Muscle layer of colon (tissue), 2 donors: ENCODE measurements at regions not wholly inside any gene's neighbourhood (a gene's known extent, or its start where the extent isn't known, plus 50 kb on each side); places are given as distances from the start of the nearest gene placed in this dataset.
A peak's percentile ranks its signal among the peaks of the same experiment; 100 is the strongest.
"Not testable (repeated sequence)": the region's sequence is repeated elsewhere in the genome, so short reads cannot be mapped to it uniquely, and the experiment has no call there.

Experiments used
- H3K27ac ChIP-seq: one replicate; pipeline ENCODE4 v1.7.0; 2013; ENCODE audit warnings: low read depth, mild to moderate bottlenecking, low read length, moderate library complexity
- H3K27me3 ChIP-seq, 2 donors: one replicate each; pipeline ENCODE4 v1.7.0; 2013; ENCODE audit warnings: low read length in 2 of 2, mild to moderate bottlenecking in 2 of 2; ENCODE audit not compliant: insufficient read depth in 2 of 2, control insufficient read depth in 1 of 2
- H3K36me3 ChIP-seq: one replicate; pipeline ENCODE4 v1.7.0; 2013; ENCODE audit warnings: mild to moderate bottlenecking, low read length; ENCODE audit not compliant: insufficient read depth
- H3K4me1 ChIP-seq: one replicate; pipeline ENCODE4 v1.7.0; 2013; ENCODE audit warnings: mild to moderate bottlenecking, low read length; ENCODE audit not compliant: insufficient read depth
- H3K4me3 ChIP-seq, 2 donors: one replicate each; pipeline ENCODE4 v1.7.0; 2013; ENCODE audit warnings: low read length in 2 of 2, low read depth in 1 of 2, mild to moderate bottlenecking in 1 of 2, moderate library complexity in 1 of 2
- H3K9ac ChIP-seq: one replicate; pipeline ENCODE4 v1.7.0; 2013; ENCODE audit warnings: low read length
- H3K9me3 ChIP-seq: one replicate; pipeline ENCODE4 v1.7.0; 2013; ENCODE audit warnings: mild to moderate bottlenecking, low read length
- donor health status: abdominal sarcoma.
- donor health status: Adenocarcinoma of cecum.

DNA sequence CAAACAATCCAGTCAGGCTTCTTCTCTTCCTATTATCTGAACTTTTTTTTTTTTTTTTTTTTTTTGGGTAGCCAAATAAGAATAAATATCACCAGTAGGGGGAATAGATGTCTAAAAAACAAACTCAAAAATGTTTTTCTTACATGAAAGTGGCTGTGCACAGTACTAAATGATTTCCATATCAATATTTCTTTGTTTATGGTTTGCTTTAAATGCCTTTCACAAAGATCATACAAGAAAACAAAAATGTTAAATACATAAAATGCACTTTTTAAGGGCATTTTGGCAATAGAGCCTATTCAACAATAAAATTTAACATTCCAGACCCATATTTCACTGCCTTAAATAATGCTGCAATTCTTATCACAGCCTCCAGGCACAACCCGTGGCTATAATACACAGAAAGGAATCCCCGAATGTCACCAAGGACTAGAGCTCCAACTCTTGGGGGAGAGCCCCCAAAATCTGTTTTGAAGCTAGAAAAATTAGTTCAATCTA, 91.1 kb upstream of the TBCA start:
- no peaks in the 10 kb centered on the region for H3K36me3 ChIP-seq
- H3K9ac ChIP-seq, result no peak overlapping the region
- H3K4me3 ChIP-seq, result no peak overlapping the region
- H3K9me3 ChIP-seq, result no peaks in the 10 kb centered on the region
- H3K4me1 ChIP-seq, result no peaks in the 10 kb centered on the region
- H3K27ac ChIP-seq, result no peak overlapping the region
- no peaks in the 10 kb centered on the region for H3K27me3 ChIP-seq

DNA sequence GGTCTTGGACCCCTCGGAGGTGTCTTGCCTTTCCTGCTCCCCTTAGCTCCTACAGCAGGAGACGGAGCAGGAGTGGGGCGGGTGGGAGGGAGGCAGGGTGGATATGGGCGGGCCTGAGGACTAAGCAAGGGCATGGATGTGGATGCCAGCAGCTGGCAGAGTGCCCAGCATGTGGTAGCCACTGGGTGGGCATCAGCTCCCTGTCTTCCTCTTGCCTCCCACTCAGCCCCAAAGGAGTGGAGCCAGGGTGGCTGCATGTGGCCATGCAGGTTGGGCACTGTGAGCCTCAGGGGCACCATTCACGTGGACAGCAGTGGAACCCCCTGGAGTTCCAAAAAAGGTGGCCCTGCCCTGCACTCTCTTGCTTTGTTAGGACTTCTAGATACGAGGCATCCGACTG, 90.1 kb upstream of the TBCA start:
- no peak overlapping the region for H3K9ac ChIP-seq
- no peaks in the 10 kb centered on the region for H3K27me3 ChIP-seq
- no peaks in the 10 kb centered on the region for H3K4me1 ChIP-seq
- H3K27ac ChIP-seq, result no peak overlapping the region
- H3K36me3 ChIP-seq, result no peaks in the 10 kb centered on the region
- H3K9me3 ChIP-seq, result no peaks in the 10 kb centered on the region
- no peak overlapping the region for H3K4me3 ChIP-seq

DNA sequence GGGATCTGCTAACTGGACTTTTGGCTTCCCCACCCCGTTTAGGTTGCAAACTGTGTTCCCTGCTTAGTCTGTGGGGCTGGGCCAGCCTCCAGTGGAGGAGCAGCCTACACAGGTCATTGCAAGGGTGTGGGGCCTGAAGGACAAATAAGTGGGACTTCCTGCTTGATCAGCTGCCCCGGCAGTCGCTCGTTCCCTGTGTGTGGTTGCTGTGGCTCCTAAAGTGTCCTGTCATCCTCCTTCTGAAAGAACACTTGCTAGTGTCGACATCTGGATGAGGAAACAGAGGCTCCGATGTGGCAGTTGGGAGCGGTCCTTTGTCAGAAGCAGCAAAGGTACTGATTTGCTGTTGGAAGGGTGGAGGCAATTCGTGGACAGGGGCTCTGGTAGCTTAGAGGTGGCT, 88.9 kb upstream of the TBCA start:
- H3K4me1 ChIP-seq, result no peaks in the 10 kb centered on the region

DNA sequence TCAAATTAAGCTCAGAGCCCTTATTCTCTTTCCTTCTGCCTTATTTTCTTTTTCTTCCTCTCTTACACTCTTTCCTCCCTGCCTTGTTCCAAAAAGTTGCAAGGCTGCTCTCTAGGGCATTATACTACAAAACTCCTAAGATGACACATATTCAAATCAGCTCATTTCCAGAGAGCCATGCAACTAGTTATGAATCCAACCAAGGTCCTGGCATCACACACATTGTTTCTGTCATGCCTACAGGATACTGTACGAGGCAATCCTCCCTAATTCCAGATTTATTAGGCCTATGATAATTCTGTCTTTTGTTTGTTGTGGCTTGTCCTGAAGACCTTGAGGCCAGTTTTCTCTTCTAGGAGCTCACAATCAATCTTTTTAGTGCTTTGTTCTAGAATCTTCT, 87.0 kb upstream of the TBCA start:
- Histone ChIP-seq H3K9ac (no peak overlapping the region), H3K27ac (no peak overlapping the region), H3K4me1 (no peaks in the 10 kb centered on the region), H3K36me3 (no peaks in the 10 kb centered on the region), H3K4me3 (no peak overlapping the region), H3K9me3 (no peaks in the 10 kb centered on the region), H3K27me3 (no peaks in the 10 kb centered on the region)

More for the DNA sequence above, 88.9 kb upstream of the TBCA start:
- Histone ChIP-seq H3K36me3 (no peaks in the 10 kb centered on the region), H3K9me3 (no peaks in the 10 kb centered on the region), H3K9ac (no peak overlapping the region), H3K27ac (no peak overlapping the region), H3K4me3 (no peak overlapping the region), H3K27me3 (no peaks in the 10 kb centered on the region)

DNA sequence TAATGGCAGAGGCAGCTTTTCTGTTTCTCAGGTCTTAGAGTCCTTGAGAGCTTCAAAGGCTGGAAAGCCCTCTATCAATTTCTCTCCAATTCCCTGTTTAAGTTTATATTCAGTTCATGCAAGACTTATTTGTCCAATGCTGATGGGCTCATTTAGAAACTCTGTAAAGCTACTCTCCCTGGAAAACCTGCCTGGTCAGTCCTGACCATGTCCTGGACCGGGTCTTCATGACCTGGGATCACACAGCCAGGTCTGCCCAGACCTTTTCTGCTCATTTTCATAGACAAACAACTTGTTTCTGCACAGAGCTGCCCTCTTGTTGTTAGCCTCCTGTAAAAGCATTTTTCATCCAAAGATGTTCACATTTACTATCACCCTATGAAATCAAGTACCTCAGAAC, 85.4 kb upstream of the TBCA start:
- no peak overlapping the region for H3K9ac ChIP-seq
- H3K27me3 ChIP-seq, result no peaks in the 10 kb centered on the region
- H3K27ac ChIP-seq, result no peak overlapping the region
- H3K4me3 ChIP-seq, result no peak overlapping the region
- H3K36me3 ChIP-seq, result no peaks in the 10 kb centered on the region
- H3K9me3 ChIP-seq, result no peaks in the 10 kb centered on the region
- no peaks in the 10 kb centered on the region for H3K4me1 ChIP-seq

DNA sequence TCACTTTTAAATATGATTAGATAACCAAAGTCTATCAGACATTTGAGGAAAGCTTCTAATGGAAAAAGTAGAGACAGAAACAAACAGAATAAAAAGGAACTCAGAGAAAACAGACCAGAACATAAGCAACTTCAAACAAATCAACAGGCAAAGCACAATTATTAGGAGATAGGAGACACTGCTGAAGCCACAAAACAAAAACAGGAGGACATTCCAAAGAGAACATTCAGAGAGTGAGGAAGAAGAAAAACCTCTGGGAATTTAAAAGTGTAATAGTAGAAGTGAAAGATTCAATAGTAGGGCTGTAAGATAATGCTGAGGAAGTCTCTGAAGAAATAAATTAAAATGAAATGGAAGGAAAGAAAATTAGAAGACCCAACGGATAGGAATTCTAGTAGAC, 83.2 kb upstream of the TBCA start:
- Histone ChIP-seq H3K4me3 (no peak overlapping the region), H3K36me3 (no peaks in the 10 kb centered on the region), H3K27me3 (no peaks in the 10 kb centered on the region), H3K27ac (no peak overlapping the region), H3K4me1 (no peaks in the 10 kb centered on the region), H3K9ac (no peak overlapping the region), H3K9me3 (no peaks in the 10 kb centered on the region)

DNA sequence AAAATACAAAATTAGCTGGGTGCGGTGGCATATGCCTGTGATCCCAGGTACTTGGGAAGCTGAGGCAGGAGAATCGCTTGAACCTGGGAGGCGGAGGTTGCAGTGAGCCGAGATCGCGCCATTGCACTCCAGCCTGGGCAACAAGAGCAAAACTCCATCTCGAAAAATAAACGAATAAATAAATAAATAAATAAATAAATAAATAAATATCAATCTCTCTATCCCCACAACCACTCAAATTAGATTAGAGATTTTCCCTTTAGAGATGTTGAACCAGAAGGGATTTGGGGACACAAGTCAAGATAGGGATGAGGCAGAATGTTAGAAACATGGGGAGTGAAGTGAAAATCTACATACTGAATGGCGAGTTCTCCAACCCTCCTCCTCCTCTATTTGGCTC, 82.5 kb upstream of the TBCA start:
- not testable (repeated sequence) for H3K9me3 ChIP-seq, H3K4me3 ChIP-seq, H3K27ac ChIP-seq, H3K36me3 ChIP-seq, H3K4me1 ChIP-seq, H3K9ac ChIP-seq, H3K27me3 ChIP-seq

DNA sequence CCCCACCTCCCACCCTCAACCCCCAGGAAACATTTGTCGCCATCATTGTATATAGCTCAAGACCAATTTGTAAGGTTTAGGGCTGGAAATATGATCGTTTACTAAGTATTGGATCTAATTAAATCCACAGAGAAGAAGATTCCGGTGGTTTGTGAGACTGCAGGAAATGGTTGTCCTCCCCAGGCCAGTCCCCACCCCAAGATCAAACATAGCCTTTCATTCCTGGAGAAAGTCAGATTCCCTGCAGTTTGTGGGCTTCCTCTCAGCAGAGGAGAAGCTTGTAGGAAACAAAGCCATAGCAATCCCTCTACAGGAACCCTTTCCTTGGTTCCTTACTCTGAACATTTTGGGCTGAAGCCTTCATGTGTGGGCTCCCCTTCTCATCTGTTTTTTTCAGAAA, 79.2 kb upstream of the TBCA start:
- H3K9me3 ChIP-seq, result no peaks in the 10 kb centered on the region
- H3K4me1 ChIP-seq, result peaks cover 7% of the 10 kb centered on the region
- no peaks in the 10 kb centered on the region for H3K27me3 ChIP-seq
- H3K27ac ChIP-seq, result no peak overlapping the region
- no peak overlapping the region for H3K9ac ChIP-seq
- no peak overlapping the region for H3K4me3 ChIP-seq
- no peaks in the 10 kb centered on the region for H3K36me3 ChIP-seq

DNA sequence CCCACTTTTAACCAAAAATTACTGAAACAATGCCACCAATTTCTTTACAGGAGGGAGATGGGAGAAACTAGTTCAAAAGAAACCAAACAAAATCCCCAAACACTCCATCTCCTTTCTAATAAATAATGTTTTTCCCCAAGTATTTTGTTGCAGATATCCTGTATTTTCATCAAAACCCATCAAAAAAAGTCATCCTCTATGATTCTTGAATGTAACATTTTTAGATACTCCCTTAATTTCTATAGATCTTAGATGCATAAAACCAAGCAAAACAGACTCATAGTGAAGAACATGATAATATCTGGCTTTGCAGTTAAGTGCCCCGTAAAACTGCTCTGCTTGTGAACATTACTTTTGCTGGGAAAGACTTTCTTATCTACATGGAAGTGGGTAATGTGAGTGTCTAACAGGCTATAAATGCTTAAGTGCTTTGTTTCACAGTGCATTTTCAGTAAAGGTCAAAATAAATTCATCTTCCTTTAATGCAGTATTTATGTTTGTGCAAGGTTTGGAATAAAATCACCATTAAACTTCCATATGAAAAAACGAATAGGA, 77.3 kb upstream of the TBCA start:
- Histone ChIP-seq H3K9ac (no peak overlapping the region), H3K4me1 (peaks cover 7% of the 10 kb centered on the region), H3K9me3 (no peaks in the 10 kb centered on the region), H3K36me3 (no peaks in the 10 kb centered on the region), H3K27ac (no peak overlapping the region), H3K27me3 (no peaks in the 10 kb centered on the region), H3K4me3 (no peak overlapping the region)

DNA sequence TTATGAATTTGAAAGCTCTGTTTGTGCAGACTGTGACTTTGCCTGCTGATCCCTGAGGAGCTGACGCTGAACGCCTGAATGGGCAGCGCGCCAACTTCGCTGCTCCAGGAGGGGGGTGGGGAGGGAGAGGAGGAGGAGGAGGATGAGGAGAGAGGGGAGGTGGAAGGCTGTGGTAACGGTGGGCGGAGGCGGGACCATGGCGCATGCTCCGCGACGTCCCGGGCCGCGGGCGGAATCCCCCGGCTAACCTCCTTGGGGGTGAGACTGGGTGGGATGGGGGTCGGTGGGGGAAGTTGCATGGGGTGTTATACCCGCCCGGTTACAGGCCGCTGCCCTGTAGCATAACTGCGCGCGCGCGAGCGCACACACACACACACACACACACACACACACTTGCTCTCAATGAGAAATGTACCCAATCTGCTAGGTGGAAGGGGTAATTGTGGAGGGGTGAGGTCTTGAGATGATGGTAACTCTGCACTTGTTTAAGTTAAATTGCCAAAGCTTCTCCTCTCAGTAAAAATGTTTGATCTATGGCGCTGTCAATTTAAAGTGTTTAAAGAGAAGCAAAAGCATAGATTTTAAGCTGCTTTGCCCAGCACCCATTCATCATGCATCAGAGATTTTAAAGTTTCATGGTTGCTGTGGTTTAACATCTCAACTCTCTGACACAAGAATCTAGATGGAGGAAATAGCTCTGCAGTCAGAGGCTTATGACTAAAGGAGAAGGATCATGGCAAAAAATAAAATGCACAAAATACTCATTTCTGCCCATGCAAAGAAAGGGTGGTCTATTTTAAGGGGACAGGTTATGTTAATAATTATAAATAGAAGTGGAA, 76.6 kb upstream of the TBCA start:
- H3K4me3 ChIP-seq, result peak overlapping the region; percentile 65
- H3K9ac ChIP-seq, result no peak overlapping the region
- H3K27me3 ChIP-seq, result no peaks in the 10 kb centered on the region

DNA sequence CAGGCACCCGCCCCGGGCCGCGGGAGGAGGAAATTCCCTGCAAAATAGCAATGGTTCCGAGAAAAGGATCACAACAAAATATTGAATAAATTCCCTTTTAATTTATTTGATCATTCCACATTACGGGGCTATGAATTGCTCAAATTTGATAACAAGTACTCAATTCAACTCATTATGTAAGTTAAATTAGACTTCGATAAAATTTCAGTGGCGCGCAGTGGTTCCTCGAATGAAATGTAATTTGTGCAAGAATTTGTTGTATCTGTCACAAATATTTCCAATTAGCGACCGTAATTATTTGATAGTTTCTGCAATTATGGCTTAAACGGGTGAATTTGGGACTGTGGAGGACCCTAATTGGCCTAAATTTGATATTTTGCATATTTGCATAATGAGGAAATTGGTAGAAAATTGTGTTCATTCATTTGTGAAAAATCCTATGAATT, 76.0 kb upstream of the TBCA start:
- Histone ChIP-seq H3K9me3 (no peaks in the 10 kb centered on the region), H3K27ac (peak overlapping the region; percentile 78), H3K27me3 (no peaks in the 10 kb centered on the region), H3K9ac (no peak overlapping the region), H3K4me1 (peaks cover 7% of the 10 kb centered on the region), H3K36me3 (no peaks in the 10 kb centered on the region), H3K4me3 (peak overlapping the region; percentile 65)

More for the DNA sequence above, 76.6 kb upstream of the TBCA start:
- Histone ChIP-seq H3K36me3 (no peaks in the 10 kb centered on the region), H3K4me1 (peaks cover 7% of the 10 kb centered on the region), H3K27ac (peak overlapping the region; percentile 12), H3K9me3 (no peaks in the 10 kb centered on the region)
